ENCODE measurements at regions not wholly inside any gene's neighbourhood (a gene's known extent, or its start where the extent isn't known, plus 50 kb on each side); places are given as distances from the start of the nearest gene placed in this dataset.

DNA sequence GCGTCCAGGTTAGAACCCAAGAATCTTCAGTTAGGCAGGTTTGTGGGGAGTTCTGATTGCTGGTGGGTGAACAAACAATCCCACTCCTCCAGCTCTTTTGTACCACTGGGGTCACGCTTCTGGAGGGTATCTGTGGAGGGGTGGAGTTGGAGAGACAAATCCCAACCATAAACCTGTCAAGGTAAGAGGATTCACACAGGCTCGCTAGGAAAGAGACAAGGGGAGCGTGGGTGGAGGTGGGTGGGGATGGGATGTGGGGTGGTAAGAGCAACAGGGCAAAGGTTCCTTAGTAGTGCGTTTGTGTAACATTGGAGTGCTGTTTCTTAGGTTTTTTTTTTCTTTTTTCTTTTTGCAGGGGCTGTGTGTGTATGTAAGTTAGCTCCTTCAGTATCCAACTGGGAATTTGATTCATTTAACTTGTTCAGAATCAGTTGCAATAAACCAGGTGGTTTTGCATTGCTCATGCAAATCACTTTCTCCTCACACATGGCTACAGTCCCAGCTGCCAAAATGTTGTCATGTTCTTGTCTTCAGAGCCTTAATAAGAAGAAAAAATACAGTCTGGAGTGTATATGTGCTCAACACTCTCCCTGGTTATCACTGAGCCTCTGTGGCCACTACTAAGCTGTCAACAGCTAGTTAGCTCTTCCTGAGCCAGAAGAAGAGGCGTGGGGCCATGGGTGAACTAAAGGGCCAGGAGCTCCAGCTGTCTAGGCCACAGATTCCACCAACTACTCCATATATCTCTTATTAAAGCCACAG lies 164.0 kb upstream of the RAD23B start:
- DNase-seq (ENCODE audit: low spot score) = no peak

DNA sequence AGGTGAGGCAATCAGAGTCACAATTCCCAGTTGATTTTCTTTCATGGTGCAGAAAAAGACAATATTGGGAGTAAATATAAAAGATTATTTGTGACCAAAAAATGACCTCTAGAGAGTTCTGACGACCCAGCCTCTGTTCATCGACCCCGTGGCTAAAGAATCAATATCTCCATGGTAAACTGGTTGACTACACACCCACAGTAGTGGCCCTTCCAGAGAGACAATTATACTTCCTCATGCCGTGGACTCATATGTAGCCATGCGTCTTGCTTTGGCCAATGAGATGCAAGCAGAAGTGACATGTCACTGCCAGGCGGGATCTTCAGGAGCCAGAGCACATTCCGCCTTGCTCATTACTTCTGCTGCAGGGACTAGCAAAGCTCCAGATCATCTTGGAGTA lies 163.3 kb upstream of the RAD23B start:
- DNase-seq (ENCODE audit: low spot score) = no peak

DNA sequence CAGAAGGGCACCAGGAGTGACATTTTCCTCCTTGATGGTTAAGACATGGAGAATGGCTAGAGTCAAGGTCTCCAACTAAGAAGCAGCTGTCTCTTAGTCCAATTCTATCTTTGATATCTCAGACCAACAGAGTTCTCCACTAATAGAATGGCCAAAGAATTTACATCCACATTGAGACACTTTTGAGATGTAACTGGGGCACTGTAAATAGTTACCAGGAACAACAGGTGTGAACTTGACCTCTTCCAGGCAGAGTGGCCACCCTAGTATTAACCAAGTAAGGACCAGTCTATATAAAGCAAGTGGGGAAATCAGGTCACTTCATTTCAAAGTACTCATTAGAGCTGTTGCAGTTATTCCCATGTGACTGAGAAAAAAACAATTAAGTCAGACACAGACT lies 159.7 kb upstream of the RAD23B start:
- no peak for DNase-seq (ENCODE audit: low spot score)

DNA sequence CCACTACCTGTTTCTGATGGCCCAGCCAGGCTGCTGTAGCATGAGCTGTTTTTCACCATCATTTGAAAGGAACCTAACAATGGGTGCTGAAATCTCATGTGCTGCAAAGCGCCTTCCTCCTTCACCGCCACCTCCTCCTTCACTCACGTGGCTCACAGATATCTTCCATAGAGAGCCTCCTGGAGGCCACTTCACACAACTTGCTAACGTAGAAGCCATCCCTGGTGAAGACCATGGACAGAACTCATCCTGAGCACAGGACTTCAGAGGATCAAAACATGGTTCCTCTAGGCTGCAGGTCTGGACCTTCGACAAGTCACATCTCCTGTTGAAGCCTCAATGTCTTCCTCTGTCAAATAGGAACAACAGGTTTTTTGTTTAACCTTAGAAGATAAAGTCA lies 155.5 kb upstream of the RAD23B start:
- DNase-seq (ENCODE audit: low spot score) = no peak

DNA sequence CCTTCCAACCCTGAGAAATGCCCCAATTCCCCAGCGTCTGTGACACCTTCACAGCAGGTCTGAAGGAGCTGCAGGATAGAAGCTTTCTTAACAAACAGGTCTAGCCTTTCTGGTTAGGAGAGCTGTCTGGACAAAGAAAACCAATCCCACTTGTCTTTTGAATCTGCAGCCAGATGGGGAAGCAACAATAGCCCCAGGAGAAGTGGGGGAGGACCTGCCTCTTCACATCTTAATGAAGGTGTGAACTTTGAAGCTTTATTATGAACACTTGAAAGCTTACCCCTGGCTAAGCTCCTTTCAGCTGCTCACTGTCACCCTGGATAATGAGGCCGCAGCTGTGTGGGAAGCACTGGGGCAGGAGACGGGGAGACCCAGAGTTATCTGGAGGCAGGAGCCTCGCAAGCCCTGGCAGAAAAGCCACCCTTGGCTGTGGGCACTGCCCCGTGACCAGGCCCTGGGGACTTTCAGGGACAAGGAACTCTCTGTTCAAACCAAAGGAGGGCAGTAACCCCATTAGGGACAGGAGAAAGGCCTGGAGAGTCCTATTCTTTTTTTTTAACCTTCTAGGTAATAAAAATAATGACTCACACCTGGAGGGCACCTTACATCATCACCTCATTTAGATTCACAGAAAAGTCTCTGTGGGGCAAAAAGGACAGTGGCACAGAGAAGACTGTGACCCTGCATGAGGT lies 151.8 kb upstream of the RAD23B start:
- DNase-seq (ENCODE audit: low spot score) = no peak

DNA sequence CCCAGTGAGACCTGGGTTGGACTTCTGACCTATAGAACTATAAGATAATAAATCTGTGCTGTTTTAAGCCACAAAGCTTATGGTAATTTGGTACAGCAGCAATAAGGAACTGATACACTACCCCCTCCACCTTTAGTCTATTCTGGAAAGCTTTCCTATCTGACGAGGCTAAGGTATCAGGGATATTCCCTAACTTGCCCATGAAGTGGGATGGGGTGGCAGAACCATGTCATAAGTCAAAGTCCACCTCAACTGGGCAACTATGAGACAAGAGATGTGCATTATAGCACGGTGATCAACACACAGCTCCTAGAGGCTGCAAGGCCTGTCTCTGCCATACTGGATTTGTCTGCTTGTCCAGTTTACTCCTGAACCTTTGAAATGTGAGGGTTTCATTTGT lies 146.8 kb upstream of the RAD23B start:
- no peak for DNase-seq (ENCODE audit: low spot score)

DNA sequence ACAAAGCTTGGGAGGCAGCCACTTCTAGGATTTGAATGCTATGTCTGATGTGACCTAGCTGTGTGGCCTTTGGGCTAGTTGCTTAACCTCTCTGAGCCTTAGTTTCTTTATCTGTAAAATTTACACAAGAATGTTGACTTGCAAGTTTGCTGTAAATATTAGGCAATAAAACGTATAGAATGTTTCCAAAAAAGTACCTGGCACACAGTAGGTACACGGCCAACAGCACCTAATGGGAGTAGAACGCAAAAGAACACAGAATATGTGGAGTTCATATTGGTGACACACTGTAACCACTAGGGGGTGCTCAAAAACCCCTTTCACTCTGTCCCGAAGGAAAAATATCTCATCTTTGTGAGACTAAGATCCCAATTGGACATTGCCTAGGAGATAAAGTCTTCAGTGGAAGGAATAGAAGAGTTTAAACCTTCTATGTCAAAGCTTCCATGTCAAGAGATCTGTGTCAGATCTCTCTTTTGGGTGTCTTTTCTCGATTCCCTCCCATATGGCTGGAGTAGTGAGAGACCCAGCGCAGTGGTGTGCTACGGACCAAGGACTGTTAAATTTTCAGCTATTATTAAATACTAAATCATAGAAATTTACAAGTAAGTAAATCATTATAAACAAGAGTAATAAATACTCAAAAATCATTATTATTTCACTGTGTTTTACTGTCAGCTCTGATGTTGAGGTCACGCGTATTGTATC lies 145.4 kb upstream of the RAD23B start:
- DNase-seq (ENCODE audit: low spot score) = peak; percentile 30

DNA sequence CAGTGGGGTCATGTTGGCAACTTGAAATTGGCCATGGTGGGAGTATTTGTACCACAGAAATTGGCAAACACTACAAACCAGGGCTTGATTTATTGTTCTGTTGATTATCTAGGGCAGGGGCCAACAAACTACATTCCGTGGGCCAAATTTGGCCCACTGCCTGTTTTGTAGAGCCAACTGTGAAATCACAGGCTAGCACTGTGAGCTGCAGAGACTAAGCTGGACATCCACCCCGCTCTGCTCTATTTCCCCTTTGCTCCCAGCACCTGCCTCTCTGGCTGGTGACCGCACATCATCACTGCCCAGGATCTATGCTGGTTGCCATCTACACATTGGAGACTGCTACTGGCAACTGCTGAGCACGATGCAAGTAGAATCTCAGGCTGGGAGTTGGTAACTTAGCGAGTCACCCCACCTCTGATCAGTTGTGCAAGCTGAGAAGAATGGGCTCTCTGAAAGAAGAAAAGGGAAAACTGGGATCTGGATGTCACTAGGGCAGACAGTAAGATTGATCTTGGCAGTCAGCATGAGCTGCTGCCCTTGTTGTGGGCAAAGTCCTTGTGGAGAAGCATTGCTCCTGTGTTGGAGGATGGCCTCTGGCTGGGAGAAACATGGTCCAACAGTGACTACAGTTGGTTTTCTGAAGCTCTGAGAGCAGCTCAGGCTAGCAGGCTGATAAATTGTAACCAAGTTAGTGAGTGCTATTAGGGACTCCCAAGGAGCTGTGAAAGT lies 144.7 kb upstream of the RAD23B start:
- no peak for DNase-seq (ENCODE audit: low spot score)

DNA sequence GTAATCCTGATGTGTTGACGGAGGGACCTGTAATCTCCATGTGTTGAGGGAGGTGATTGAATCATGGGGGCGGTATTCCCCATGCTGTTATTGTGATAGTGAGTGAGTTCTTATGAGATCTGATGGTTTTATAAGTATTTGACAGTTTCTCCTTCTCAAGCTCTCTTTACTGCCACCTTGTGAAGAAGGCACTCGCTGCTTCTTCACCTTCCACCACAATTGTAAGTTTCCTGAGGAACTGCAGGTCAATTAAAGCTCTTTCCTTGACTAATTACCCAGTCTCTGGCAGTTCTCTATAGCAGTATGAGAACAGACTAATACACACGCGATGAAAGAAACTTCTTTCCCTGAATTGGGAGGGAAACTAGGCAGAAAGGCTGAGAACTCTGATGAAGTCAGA lies 141.1 kb upstream of the RAD23B start:
- no peak for DNase-seq (ENCODE audit: low spot score)

DNA sequence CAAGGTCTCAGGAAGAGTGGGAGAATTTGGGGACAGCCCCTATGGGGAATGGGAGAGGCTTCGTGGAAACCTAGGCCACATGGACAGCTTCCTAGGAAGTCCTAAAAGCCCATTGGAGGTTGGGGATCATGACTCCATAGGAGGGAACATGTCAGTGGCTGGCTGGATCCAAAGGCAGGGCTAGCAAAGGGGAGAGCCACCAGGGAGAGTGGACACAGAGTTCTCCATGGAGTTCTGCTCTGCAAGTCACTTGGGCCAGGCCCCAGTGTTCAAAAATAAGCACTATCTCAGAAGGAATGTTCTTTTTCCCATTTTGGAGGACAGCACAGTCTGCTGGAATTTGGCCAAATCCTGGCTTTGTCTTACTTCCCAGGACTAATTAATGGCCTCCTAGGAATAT lies 140.6 kb upstream of the RAD23B start:
- no peak for DNase-seq (ENCODE audit: low spot score)

DNA sequence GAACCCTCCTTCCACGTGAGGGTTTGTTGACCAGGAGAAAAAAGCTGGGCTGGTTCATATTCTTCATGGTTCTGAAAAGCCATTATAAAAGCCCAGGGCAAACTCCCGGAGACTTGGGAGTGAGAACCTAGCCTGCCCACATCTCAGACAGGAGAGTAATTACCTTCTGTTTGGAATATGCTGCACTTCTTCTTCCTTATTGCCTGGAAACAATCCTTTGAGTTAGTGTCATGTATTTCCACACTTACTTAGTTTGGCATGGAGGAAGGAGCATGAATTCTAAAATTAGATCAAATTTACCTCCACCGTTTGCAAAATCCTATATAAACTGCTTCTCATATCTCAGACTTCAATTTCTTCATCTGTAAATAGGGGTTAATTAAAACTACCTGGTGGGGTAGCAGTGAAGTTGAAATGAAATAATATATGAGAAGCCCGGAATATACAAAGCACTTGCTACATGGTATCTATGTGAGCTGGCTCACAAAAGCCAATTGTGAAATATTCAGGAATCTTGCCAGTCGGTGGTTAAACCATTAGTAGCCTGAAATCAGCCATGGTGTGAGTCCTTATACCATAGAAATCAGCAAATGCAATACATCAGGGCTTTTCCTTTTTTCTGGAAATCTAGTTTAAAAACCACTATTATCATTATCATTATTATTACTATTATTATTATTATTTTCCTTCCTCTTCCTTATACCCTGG lies 140.0 kb upstream of the RAD23B start:
- no peak for DNase-seq (ENCODE audit: low spot score)

DNA sequence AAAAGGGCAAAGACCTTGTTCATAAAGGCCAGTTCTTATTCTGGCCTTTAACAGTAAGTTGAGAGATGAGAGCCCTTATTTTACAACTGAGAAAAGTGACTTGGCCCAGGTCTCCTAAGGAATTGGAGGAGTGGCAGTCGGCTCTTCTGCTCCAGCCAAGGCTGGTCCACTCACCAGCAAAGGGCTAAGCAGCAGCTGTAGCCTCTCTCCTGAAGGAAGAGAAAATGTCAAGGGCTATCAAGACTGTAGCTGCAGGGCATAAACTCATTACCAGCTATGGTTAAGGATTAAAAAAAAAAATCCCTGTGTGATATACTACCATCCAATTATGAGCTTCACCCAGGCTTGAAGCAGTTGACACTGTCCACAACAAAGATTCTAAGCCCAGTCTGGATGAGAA lies 138.6 kb upstream of the RAD23B start:
- DNase-seq (ENCODE audit: low spot score) = no peak

DNA sequence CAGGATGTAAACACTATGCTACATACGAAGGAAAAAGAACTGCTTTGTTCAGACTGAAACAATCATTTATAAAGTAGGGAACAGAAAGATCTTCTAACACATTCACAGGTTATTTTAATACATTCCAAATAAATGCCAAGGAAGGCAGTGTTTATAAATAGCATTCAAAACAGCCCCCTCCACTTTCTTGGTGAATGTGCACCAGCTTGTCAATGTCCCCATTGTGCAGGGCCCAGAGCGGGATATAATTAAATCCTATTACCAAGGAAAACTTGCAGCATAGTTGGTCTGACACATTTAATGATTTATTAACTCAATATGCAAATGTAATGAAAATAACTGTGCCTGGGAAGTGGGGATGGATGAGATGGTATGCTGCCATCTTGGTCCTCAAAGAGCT lies 135.9 kb upstream of the RAD23B start:
- DNase-seq (ENCODE audit: low spot score) = no peak

DNA sequence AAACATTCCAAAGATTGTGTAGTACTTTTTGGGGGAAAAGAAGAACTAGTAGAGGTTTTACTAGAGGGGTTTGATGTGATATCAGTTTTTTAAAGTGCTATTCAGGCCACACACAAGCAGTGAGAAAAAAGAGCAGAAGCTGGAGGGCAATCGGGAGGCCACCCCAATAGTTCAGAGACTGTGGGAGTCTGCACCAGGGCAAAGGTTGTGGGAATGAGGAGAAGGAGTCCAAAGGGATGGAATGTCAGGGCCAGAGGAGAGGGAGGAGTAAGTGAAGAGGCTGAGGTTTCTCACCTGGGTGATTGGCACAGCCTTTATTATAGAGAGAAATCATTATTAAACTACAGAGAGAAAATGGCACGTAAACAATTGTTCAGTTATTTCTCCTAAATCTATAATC lies 134.9 kb upstream of the RAD23B start:
- DNase-seq (ENCODE audit: low spot score) = no peak

DNA sequence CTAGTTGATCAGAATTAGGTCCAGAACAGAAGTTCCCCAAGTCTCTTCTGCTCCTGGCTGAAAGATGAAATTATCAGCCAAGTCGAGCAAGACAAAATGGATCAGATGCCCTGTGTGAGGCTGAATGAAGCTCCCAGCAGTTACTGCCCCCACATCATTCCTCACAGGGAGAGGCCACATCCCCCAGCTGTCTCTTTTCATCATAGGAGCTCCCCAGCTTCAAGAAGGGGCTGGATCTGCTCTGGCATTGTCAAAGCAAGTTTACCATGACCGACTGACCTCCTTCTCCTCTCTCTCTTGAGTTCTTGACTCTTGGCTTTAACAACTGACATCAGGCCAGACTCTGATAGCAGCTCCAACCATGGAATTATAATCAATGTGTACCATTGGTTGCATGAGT lies 133.3 kb upstream of the RAD23B start:
- no peak for DNase-seq (ENCODE audit: low spot score)

DNA sequence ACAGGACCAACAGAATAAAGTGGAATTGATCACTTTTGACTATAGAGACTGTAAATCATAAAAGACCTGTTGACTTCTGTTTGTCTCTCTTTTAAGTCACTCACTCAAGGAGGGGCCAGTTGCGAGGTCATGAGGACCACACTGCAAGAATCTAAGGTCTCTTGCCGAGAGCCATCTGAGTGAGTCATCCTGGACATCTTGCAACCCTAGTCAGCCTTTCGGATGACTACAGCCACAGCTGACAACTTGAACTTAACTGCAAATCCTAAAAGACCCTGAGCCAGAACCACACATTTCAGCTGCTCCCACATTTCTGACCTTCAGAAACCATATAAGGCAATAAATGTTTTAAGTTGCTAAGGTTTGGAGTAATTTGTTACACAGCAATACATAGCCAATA lies 129.7 kb upstream of the RAD23B start:
- DNase-seq (ENCODE audit: low spot score) = no peak

DNA sequence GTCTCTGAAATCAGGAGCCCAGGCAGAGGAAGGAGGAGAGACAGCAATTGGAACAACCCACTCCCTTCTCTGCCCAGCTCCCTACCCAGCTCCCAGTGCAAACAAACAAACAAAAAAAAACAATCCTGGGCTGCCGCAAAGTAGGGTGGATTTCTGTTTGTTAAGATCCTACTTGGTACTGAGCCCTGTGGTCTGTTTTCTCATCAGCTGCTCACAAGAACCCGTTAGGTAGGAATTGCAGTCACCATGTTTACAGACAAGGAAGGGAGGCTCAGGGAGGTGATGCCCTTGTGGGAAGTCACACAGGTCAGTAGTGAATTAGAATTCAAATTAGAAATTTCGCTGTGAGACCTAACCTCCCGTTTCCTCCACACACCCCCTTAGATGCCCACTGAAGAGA lies 128.8 kb upstream of the RAD23B start:
- no peak for DNase-seq (ENCODE audit: low spot score)

DNA sequence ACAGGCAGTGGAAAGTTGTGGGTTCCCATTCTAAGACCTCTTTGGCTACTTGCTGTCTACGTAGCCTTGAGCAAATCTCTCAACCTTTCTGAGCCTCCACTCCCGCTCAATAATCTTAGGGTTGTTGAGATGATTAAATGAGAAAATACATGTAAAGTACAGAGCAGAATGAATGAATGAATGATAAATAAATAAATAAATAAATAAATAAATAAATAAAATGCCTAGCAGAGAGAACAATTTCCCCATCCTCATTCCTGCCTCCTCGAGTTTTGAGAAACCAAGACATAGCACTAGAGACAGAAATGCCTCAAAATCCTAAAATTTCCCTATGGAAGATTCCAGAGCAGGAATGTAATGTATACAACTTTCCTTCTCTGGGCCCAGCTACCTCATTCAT lies 128.3 kb upstream of the RAD23B start:
- no peak for DNase-seq (ENCODE audit: low spot score)

DNA sequence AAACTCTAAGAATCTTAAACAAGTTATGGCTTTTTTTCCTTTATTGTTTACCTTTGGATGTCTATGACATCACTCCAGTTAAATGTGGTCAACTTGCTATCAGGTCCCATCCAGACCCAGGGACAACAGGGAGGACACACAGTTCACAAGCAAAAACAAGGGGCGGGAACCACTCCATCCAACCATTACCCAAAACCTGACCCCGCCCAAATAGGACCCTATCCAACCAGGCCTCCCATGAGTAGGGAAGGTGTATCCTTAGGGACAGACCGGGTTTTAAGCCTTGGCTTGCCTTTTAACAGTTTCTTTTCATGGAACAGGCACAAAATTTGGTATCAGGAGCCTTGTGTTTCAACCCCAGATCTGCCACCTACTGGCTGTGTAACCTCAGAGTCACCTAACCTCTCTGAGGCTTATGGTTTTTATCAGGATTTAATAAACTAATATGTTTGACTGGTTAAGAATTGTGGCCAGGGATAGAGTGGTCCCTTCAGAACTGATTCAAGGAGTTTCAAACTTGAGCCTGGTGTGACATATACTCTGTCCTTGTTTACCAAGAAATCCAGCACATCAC lies 127.7 kb upstream of the RAD23B start:
- no peak for DNase-seq (ENCODE audit: low spot score)

DNA sequence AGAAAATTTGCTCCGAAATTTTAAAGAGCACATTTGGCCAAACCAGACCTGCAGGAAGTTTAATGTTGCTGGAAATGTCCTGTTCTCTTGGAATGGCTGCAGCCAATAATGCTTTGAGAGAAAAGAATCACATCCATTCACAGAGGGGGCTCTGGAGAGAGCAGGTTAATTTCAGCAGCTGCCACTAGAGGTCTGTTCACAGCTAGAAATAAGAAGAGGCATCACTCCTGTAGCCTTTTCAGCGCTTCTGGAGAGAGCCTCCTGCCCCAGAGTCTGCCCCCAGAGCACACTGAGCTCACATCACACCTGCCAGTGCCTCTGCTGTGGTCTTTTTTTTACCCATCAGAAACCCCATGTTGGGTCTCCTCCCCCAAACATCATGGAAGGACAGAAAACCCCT lies 124.8 kb upstream of the RAD23B start:
- DNase-seq (ENCODE audit: low spot score) = no peak

DNA sequence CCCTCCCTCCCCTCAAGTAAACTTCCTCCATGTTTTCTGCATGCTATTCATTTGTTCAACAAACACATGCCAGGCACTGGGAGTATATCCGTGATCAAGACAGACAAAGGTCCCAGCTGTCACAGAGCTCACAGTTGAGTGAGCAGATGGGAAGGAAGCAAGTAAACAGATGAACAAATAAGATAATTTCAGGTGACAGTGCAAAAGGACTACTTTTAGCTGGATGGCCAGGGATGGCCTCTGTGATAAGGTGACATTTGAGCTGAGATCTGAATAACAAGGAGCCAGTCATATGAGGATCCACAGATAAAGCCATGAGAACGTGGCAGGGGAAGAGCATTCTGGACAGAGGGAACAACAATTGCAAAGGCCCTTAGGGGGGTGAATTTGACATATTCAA lies 121.7 kb upstream of the RAD23B start:
- no peak for DNase-seq (ENCODE audit: low spot score)

DNA sequence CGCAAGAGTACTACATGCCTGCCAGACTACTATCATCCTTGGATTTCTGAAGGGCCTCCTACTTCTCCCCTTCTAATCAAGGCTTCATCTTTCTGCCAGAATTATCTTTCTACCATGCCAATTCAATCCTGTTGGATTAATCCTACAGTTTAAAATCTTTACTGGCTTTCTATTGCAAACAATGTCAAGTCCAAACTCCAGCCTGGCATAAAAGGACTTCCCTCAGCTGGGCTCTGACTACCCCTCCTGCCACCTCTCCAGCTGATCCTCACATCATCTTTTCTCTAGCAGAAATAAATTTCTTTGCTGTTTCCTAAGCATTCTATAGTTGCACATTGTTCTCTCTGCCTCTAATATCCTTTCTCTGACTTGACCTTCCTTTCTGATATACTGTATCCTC lies 119.7 kb upstream of the RAD23B start:
- no peak for DNase-seq (ENCODE audit: low spot score)

Measured in activated CD4-positive, alpha-beta T cell treated with anti-CD3 and anti-CD28 coated beads, Interleukin-2, Interleukin-4, amounts not matched to agents 100 ng/mL and 50 ng/mL, durations not matched to agents 16 hours and 8 hours (primary cell).